ENCODE measurements at regions not wholly inside any gene's neighbourhood (a gene's known extent, or its start where the extent isn't known, plus 50 kb on each side); places are given as distances from the start of the nearest gene placed in this dataset.

DNA sequence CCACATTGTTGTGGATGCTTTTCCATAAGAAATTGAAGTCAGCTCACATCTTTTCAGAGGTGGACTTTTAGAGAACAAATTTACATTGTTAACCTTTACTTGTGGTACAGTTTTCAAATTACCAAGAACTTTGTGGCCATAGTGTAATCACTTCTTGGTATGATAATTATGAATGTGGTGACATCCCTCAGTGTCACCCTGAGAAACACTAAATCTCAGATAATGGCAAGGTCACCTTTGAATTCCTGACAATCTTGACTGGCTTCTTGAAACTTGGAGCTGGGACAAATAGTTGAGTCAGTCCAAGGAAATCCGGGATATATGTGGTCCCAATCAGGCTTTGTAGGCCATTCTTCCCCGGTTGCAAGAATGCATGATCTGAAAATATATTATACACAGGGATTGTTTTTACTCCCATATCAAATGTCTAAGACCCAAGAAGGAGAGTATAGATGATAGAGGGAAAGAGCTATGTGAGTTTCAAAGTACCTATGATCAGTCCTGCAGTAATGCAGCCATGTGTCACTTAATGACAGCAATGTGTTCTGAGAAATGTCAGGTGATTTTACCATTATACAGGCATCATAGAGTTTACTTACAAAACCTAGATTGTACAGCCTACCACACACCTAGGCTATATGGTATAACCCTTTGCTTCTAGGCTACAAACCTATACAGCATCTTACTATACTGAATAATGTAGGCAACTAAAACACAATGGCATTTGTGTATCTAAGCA lies 120.8 kb upstream of the MTHFD1L start:
- no peak for TF ChIP-seq POLR2A (IDR thresholded peaks at IDR 0.05)
- TF ChIP-seq, protein P1, sequence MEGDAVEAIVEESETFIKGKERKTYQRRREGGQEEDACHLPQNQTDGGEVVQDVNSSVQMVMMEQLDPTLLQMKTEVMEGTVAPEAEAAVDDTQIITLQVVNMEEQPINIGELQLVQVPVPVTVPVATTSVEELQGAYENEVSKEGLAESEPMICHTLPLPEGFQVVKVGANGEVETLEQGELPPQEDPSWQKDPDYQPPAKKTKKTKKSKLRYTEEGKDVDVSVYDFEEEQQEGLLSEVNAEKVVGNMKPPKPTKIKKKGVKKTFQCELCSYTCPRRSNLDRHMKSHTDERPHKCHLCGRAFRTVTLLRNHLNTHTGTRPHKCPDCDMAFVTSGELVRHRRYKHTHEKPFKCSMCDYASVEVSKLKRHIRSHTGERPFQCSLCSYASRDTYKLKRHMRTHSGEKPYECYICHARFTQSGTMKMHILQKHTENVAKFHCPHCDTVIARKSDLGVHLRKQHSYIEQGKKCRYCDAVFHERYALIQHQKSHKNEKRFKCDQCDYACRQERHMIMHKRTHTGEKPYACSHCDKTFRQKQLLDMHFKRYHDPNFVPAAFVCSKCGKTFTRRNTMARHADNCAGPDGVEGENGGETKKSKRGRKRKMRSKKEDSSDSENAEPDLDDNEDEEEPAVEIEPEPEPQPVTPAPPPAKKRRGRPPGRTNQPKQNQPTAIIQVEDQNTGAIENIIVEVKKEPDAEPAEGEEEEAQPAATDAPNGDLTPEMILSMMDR (IDR thresholded peaks at IDR 0.05): no peak

Data from gastroesophageal sphincter (tissue), 3 donors.